ENCODE measurements at regions not wholly inside any gene's neighbourhood (a gene's known extent, or its start where the extent isn't known, plus 50 kb on each side); places are given as distances from the start of the nearest gene placed in this dataset.

- no peak overlapping the region for H3K27ac ChIP-seq (replicated peaks)
- DNase-seq (ENCODE audit: low read depth in 1 of 2, low spot score in 1 of 2), result no peak
- no peak for TF ChIP-seq CTCF (IDR thresholded peaks at IDR 0.05; ENCODE audit: insufficient read depth, low read length)
- TF ChIP-seq REST (IDR thresholded peaks at IDR 0.05; ENCODE audit: insufficient replicate concordance, low read depth), result no peak
- TF ChIP-seq POLR2AphosphoS5 (IDR thresholded peaks at IDR 0.05; ENCODE audit: low read depth), result no peak
- TF ChIP-seq GABPA (IDR thresholded peaks at IDR 0.05; ENCODE audit: low read depth), result no peak
- TF ChIP-seq SPI1 (IDR thresholded peaks at IDR 0.05; ENCODE audit: borderline replicate concordance, low read depth), result no peak
- H3K4me3 ChIP-seq (replicated peaks; ENCODE audit: insufficient read depth, low read length), result no peak overlapping the region
- H3K27me3 ChIP-seq (ENCODE audit: insufficient read depth, poor library complexity, severe bottlenecking), result no peaks in the 10 kb centered on the region
These were observed 258.6 kb downstream of the MSRB3 start for GRCh38 chr12:65536876-65537681.

- no peak for DNase-seq (ENCODE audit: low read depth in 1 of 2, low spot score in 1 of 2)
- TF ChIP-seq REST (IDR thresholded peaks at IDR 0.05; ENCODE audit: insufficient replicate concordance, low read depth), result no peak
- no peak for TF ChIP-seq GABPA (IDR thresholded peaks at IDR 0.05; ENCODE audit: low read depth)
- no peak for TF ChIP-seq POLR2AphosphoS5 (IDR thresholded peaks at IDR 0.05; ENCODE audit: low read depth)
- TF ChIP-seq SPI1 (IDR thresholded peaks at IDR 0.05; ENCODE audit: borderline replicate concordance, low read depth), result no peak
- no peak overlapping the region for H3K27ac ChIP-seq (replicated peaks)
- H3K4me3 ChIP-seq (replicated peaks; ENCODE audit: insufficient read depth, low read length), result no peak overlapping the region
- no peaks in the 10 kb centered on the region for H3K27me3 ChIP-seq (ENCODE audit: insufficient read depth, poor library complexity, severe bottlenecking)
These were observed 259.5 kb downstream of the MSRB3 start for GRCh38 chr12:65537978-65538377.

- no peak overlapping the region for H3K4me3 ChIP-seq (replicated peaks; ENCODE audit: insufficient read depth, low read length)
- TF ChIP-seq GABPA (IDR thresholded peaks at IDR 0.05; ENCODE audit: low read depth) (no peak), SPI1 (IDR thresholded peaks at IDR 0.05; ENCODE audit: borderline replicate concordance, low read depth) (no peak), REST (IDR thresholded peaks at IDR 0.05; ENCODE audit: insufficient replicate concordance, low read depth) (no peak), CTCF (IDR thresholded peaks at IDR 0.05; ENCODE audit: insufficient read depth, low read length) (no peak), POLR2AphosphoS5 (IDR thresholded peaks at IDR 0.05; ENCODE audit: low read depth) (no peak)
- H3K27ac ChIP-seq (replicated peaks), result no peak overlapping the region
- no peak for DNase-seq (ENCODE audit: low read depth in 1 of 2, low spot score in 1 of 2)
- no peaks in the 10 kb centered on the region for H3K27me3 ChIP-seq (ENCODE audit: insufficient read depth, poor library complexity, severe bottlenecking)
These were observed 260.5 kb downstream of the MSRB3 start for GRCh38 chr12:65539023-65539422.

All from HL-60 (cell line).